K562 (cell line): ENCODE measurements at regions not wholly inside any gene's neighbourhood (a gene's known extent, or its start where the extent isn't known, plus 50 kb on each side); places are given as distances from the start of the nearest gene placed in this dataset.

Experiments used
- ATAC-seq: fragments of 200-7000 bp; cut with Tn5 transposase; 3 replicates; pipeline ENCODE4 v1.9.1; 2020; ENCODE audit warnings: moderate library complexity
- BruUV-seq: library from RNA; stranded (reverse); fragments of 400-500 nt; replicated peaks from 2 replicates; lab custom pipeline; 2021; lab: Mats Ljungman, UMichigan
- CTCF ChIA-PET: fragments of 300-600 bp; formaldehyde crosslinking; extraction: SDS; loops from one replicate; lab custom pipeline; 2021; ENCODE audit warnings: low intra/inter-chr PET ratio; lab: Yijun Ruan, JAX
- POLR2A ChIA-PET: fragments of 300-600, 350-650 bp; sonication (Branson Sonifier 250); formaldehyde crosslinking; extraction: SDS; loops from one replicate; lab custom pipeline; 2021; ENCODE audit warnings: antibody characterized with exemption, inconsistent platforms; lab: Yijun Ruan, JAX
- DNase-seq, 4 experiments: peaks; one replicate each; pipeline versions ENCODE4 v3.0.0 to v3.0.0-alpha.2; 2011 to 2018; ENCODE audit warnings: low spot score in 3 of 4, mixed read lengths in 3 of 4; ENCODE audit errors: extremely low read depth in 1 of 4
- FAIRE-seq: peaks from 2 replicates; lab custom pipeline; 2011; peaks lifted over from hg19 to GRCh38; lab: Jason Lieb, UNC
- H2AFZ ChIP-seq: 2 replicates; pipeline ENCODE4 v1.6.0; 2011; ENCODE audit warnings: low read depth, low read length, control low read depth, inconsistent platforms
- H3K27ac ChIP-seq: fragments of 200-600 bp; 3 replicates; pipeline ENCODE4 v1.8.0; 2011; ENCODE audit warnings: low read depth, mild to moderate bottlenecking, control low read depth, inconsistent platforms, low read length, moderate library complexity, mixed read lengths; ENCODE audit errors: extremely low read depth
- H3K27me3 ChIP-seq, 2 experiments: fragments of 300-600 bp in 1 of 2; 2 replicates in 1 of 2; 3 replicates in 1 of 2; pipeline versions ENCODE4 v1.6.0 to v1.8.0; 2011; ENCODE audit warnings: inconsistent platforms in 2 of 2, low read length in 2 of 2, mild to moderate bottlenecking in 1 of 2, mixed read lengths in 1 of 2, moderate library complexity in 1 of 2; ENCODE audit not compliant: control insufficient read depth in 2 of 2, insufficient read depth in 2 of 2
- H3K36me3 ChIP-seq: fragments of 300-600 bp; 3 replicates; pipeline ENCODE4 v1.8.0; 2011; ENCODE audit warnings: mild to moderate bottlenecking, low read length, inconsistent platforms; ENCODE audit not compliant: control insufficient read depth, insufficient read depth
- H3K4me1 ChIP-seq, 2 experiments: fragments of 200-600 bp in 1 of 2; replicated peaks in 1 of 2; 2 replicates in 1 of 2; 3 replicates in 1 of 2; pipeline versions ENCODE4 v1.5.1 to v1.8.0; 2011; ENCODE audit warnings: inconsistent platforms in 2 of 2, low read length in 2 of 2, mild to moderate bottlenecking in 1 of 2, mixed read lengths in 1 of 2, moderate library complexity in 1 of 2; ENCODE audit not compliant: control insufficient read depth in 2 of 2, insufficient read depth in 2 of 2
- H3K4me2 ChIP-seq: 2 replicates; pipeline ENCODE4 v1.6.1; 2011; ENCODE audit warnings: low read length, control low read depth, inconsistent platforms, mixed read lengths; ENCODE audit not compliant: insufficient read depth
- H3K4me3 ChIP-seq: fragments of 200-600 bp; sonication (generic), shearing (Covaris generic); 2 replicates; pipeline ENCODE4 v1.5.1; 2016; ENCODE audit warnings: control low read depth, inconsistent platforms
- H3K79me2 ChIP-seq: fragments of 200-600 bp; 3 replicates; pipeline ENCODE4 v1.8.0; 2011; ENCODE audit warnings: low read length, inconsistent platforms; ENCODE audit not compliant: control insufficient read depth, insufficient read depth
- H3K9ac ChIP-seq, 2 experiments: 2 replicates each; pipeline versions ENCODE4 v1.6.0 to v1.6.1; 2011; ENCODE audit warnings: low read depth in 2 of 2, low read length in 2 of 2, control low read depth in 1 of 2, inconsistent platforms in 1 of 2, mild to moderate bottlenecking in 1 of 2, mixed read lengths in 1 of 2; ENCODE audit not compliant: insufficient read depth in 1 of 2
- H3K9me1 ChIP-seq: one replicate; pipeline ENCODE4 v1.6.0; 2011; ENCODE audit warnings: inconsistent platforms, mild to moderate bottlenecking, low read length, moderate library complexity; ENCODE audit not compliant: control insufficient read depth, insufficient read depth
- H3K9me3 ChIP-seq: replicated peaks from 2 replicates; pipeline ENCODE4 v1.5.1; 2011; ENCODE audit warnings: low read depth, low read length, inconsistent platforms; ENCODE audit not compliant: control insufficient read depth, insufficient read depth
- H4K20me1 ChIP-seq: replicated peaks from 2 replicates; pipeline ENCODE4 v1.6.1; 2011; ENCODE audit warnings: low read length, inconsistent platforms, mixed read lengths; ENCODE audit not compliant: control insufficient read depth, insufficient read depth
- CBFA2T3 ChIP-seq: fragments of 450-650 bp; IDR thresholded peaks from 2 replicates; pipeline ENCODE4 v1.6.1; 2017
- HINFP ChIP-seq: fragments of 450-650 bp; conservative IDR thresholded peaks from 2 replicates; pipeline ENCODE4 v1.6.1; 2016; ENCODE audit warnings: missing genetic modification characterization, low read depth, mild to moderate bottlenecking, control low read depth, missing compliant biosample characterization
- IFI16 ChIP-seq: fragments of 250-450 bp; sonication (Bioruptor Pico); IDR thresholded peaks from 2 replicates; pipeline ENCODE4 v2.1.2; 2022; ENCODE audit warnings: mild to moderate bottlenecking, inconsistent platforms
- PTTG1 ChIP-seq: fragments of 450-650 bp; IDR thresholded peaks from 2 replicates; pipeline ENCODE4 v1.6.1; 2016; ENCODE audit warnings: low read depth, mild to moderate bottlenecking, missing genetic modification characterization, missing compliant biosample characterization
- UBTF ChIP-seq, 2 experiments: IDR thresholded peaks; 2 replicates each; pipeline ENCODE4 v1.6.1; 2012; ENCODE audit warnings: improper control_type of control experiment in 2 of 2, low read depth in 2 of 2, low read length in 2 of 2, borderline replicate concordance in 1 of 2
- YBX1 ChIP-seq: fragments of 450-650 bp; IDR thresholded peaks from 2 replicates; pipeline ENCODE4 v1.7.1; 2016; ENCODE audit warnings: mild to moderate bottlenecking
- ZBTB9 ChIP-seq: fragments of 450-650 bp; formaldehyde crosslinking; IDR thresholded peaks from 2 replicates; pipeline ENCODE4 v1.4.0; 2020; ENCODE audit warnings: mild to moderate bottlenecking, moderate library complexity
- ZC3H11A ChIP-seq: IDR thresholded peaks from 2 replicates; pipeline ENCODE4 v1.6.1; 2012; ENCODE audit warnings: low read depth, low read length, improper control_type of control experiment
- ZFPM2 ChIP-seq: fragments of 250-450 bp; sonication (Bioruptor Pico); IDR thresholded peaks from 2 replicates; pipeline ENCODE4 v1.5.1; 2022; ENCODE audit warnings: mild to moderate bottlenecking
- ZNF146 ChIP-seq: IDR thresholded peaks from one replicate; pipeline ENCODE4 v1.6.1; 2018; ENCODE audit warnings: missing compliant biosample characterization; ENCODE audit not compliant: unreplicated experiment
- ZNF507 ChIP-seq: conservative IDR thresholded peaks from 2 replicates; pipeline ENCODE4 v1.6.1; 2017; ENCODE audit warnings: missing genetic modification characterization, missing compliant biosample characterization
- ZNF592 ChIP-seq: fragments of 450-650 bp; IDR thresholded peaks from 2 replicates; pipeline ENCODE4 v1.6.1; 2017; ENCODE audit warnings: antibody characterized with exemption, mild to moderate bottlenecking
- in situ Hi-C: fragments of 300-500 bp; cut with MboI; formaldehyde crosslinking; loops from 4 replicates; pipeline ENCODE4 v1.15.0; 2018; ENCODE audit warnings: inconsistent platforms, mixed read lengths
- intact Hi-C: fragments of 100-400 bp; cut with micrococcal nuclease; formaldehyde crosslinking; loops from 2 replicates; pipeline ENCODE4 v1.14.2; 2022

- Histone ChIP-seq H3K27me3 (peaks cover 6 to 14% of the 10 kb centered on the region in 2 experiments; a peak in 4 of 5 replicates), H3K9me3 (no peaks in the 10 kb centered on the region), H3K9me1 (no peaks in the 10 kb centered on the region), H3K4me1 (no peaks in the 10 kb centered on the region; a peak in 2 of 5 replicates), H3K36me3 (no peaks in the 10 kb centered on the region), H2AFZ (no peak overlapping the region), H3K4me2 (no peak overlapping the region), H3K9ac (no peak overlapping the region), H4K20me1 (no peaks in the 10 kb centered on the region), H3K79me2 (no peaks in the 10 kb centered on the region), H3K4me3 (no peak overlapping the region), H3K27ac (no peak overlapping the region)
- ATAC-seq (no peak), FAIRE-seq (no peak), DNase-seq (no peak)
- intact Hi-C loops, result no loop called here
- in situ Hi-C loops, result no loop called here
- POLR2A ChIA-PET, result no interaction called here
- BruUV-seq, result no TSS peak
- CTCF ChIA-PET, result no interaction called here
- TF ChIP-seq ZFPM2 (CRISPR knock-in tag), result no peak
- no peak for TF ChIP-seq UBTF (IDR thresholded peaks at IDR 0.05; ENCODE audit: borderline replicate concordance in 1 of 2, low read depth in 2 of 2, low read length in 2 of 2)
- TF ChIP-seq ZNF592, result no peak
- no peak for TF ChIP-seq IFI16 (CRISPR knock-in tag)
- no peak for TF ChIP-seq ZBTB9 (CRISPR knock-in tag)
- TF ChIP-seq ZNF146 (CRISPR knock-in tag), result no peak
- TF ChIP-seq CBFA2T3, result no peak
- no peak for TF ChIP-seq ZC3H11A
- no peak for TF ChIP-seq PTTG1
- TF ChIP-seq YBX1, result no peak
- TF ChIP-seq HINFP (tag), result no peak
- no peak for TF ChIP-seq ZNF507 (tag)
Observed at GRCh38 chr6:105492706-105493673, 90.1 kb upstream of the PREP start.
